ENCODE measurements at regions not wholly inside any gene's neighbourhood (a gene's known extent, or its start where the extent isn't known, plus 50 kb on each side); places are given as distances from the start of the nearest gene placed in this dataset.

- TF ChIP-seq EZH2 (IDR thresholded peaks at IDR 0.05; ENCODE audit: insufficient read depth, poor library complexity, severe bottlenecking), result no peak
- TF ChIP-seq EZH2phosphoT487 (IDR thresholded peaks at IDR 0.05; ENCODE audit: insufficient read depth, low read depth), result no peak
Observed at GRCh38 chr1:229778794-229779193, 152.7 kb downstream of the URB2 start.

Data from GM23248 (cell line).